GM23338 (cell line): ENCODE measurements at regions not wholly inside any gene's neighbourhood (a gene's known extent, or its start where the extent isn't known, plus 50 kb on each side); places are given as distances from the start of the nearest gene placed in this dataset.

Source experiments
- JUNB ChIP-seq: IDR thresholded peaks from one replicate; pipeline ENCODE4 v1.6.1; 2016; ENCODE audit warnings: antibody characterized with exemption; ENCODE audit not compliant: unreplicated experiment
- POLR2AphosphoS5 ChIP-seq: IDR thresholded peaks from 2 replicates; pipeline ENCODE4 v1.6.1; 2016; ENCODE audit warnings: antibody characterized with exemption, low read depth
- REST ChIP-seq: IDR thresholded peaks from one replicate; pipeline ENCODE4 v1.6.1; 2018; ENCODE audit warnings: antibody characterized with exemption; ENCODE audit not compliant: unreplicated experiment
- TF ChIP-seq, protein P1 (sequence below), 2 experiments: fragments of 200-600 bp in 1 of 2; sonication (generic) in 1 of 2; conservative IDR thresholded peaks; 2 replicates each; pipeline versions ENCODE4 v1.5.1 to v1.6.1; 2016 to 2017; ENCODE audit warnings: antibody characterized with exemption in 2 of 2, low read depth in 2 of 2, mild to moderate bottlenecking in 2 of 2, moderate library complexity in 1 of 2

GRCh38 chr4:26062215-26062614, 148.2 kb downstream of the SMIM20 start:
- TF ChIP-seq, protein P1, sequence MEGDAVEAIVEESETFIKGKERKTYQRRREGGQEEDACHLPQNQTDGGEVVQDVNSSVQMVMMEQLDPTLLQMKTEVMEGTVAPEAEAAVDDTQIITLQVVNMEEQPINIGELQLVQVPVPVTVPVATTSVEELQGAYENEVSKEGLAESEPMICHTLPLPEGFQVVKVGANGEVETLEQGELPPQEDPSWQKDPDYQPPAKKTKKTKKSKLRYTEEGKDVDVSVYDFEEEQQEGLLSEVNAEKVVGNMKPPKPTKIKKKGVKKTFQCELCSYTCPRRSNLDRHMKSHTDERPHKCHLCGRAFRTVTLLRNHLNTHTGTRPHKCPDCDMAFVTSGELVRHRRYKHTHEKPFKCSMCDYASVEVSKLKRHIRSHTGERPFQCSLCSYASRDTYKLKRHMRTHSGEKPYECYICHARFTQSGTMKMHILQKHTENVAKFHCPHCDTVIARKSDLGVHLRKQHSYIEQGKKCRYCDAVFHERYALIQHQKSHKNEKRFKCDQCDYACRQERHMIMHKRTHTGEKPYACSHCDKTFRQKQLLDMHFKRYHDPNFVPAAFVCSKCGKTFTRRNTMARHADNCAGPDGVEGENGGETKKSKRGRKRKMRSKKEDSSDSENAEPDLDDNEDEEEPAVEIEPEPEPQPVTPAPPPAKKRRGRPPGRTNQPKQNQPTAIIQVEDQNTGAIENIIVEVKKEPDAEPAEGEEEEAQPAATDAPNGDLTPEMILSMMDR (conservative IDR thresholded peaks at IDR 0.05; ENCODE audit: low read depth in 2 of 2): no peak
- TF ChIP-seq POLR2AphosphoS5: no peak
- TF ChIP-seq REST: no peak
- no peak for TF ChIP-seq JUNB
